Neural cell (in vitro differentiated cells): ENCODE measurements at regions not wholly inside any gene's neighbourhood (a gene's known extent, or its start where the extent isn't known, plus 50 kb on each side); places are given as distances from the start of the nearest gene placed in this dataset.
A peak's percentile ranks its signal among the peaks of the same experiment; 100 is the strongest.

ENCODE experiments used
- EP300 ChIP-seq: fragments of 450-650 bp; conservative IDR thresholded peaks from 2 replicates; pipeline ENCODE4 v1.6.1; 2014; ENCODE audit warnings: antibody characterized with exemption, mild to moderate bottlenecking, moderate library complexity; ENCODE audit not compliant: poor library complexity, severe bottlenecking
- EZH2 ChIP-seq: fragments of 200-600, 300-800 bp; shearing (Covaris generic), sonication (generic); IDR thresholded peaks from 2 replicates; pipeline ENCODE4 v1.6.1; 2014; ENCODE audit warnings: antibody characterized with exemption, low read length, borderline replicate concordance, mild to moderate bottlenecking; ENCODE audit not compliant: insufficient read depth, poor library complexity, severe bottlenecking
- MXI1 ChIP-seq: fragments of 450-650 bp; conservative IDR thresholded peaks from 2 replicates; pipeline ENCODE4 v1.6.1; 2014; ENCODE audit warnings: antibody characterized with exemption, mild to moderate bottlenecking; ENCODE audit not compliant: poor library complexity, severe bottlenecking
- POLR2AphosphoS5 ChIP-seq: IDR thresholded peaks from 2 replicates; pipeline ENCODE4 v1.6.1; 2012
- RAD21 ChIP-seq: fragments of 450-650 bp; conservative IDR thresholded peaks from 2 replicates; pipeline ENCODE4 v1.6.1; 2014; ENCODE audit warnings: antibody characterized with exemption, mild to moderate bottlenecking, moderate library complexity
- REST ChIP-seq: IDR thresholded peaks from 2 replicates; pipeline ENCODE4 v1.6.1; 2012; ENCODE audit warnings: borderline replicate concordance
- TAF1 ChIP-seq: IDR thresholded peaks from 2 replicates; pipeline ENCODE4 v1.6.1; 2012; ENCODE audit warnings: low read depth
- TF ChIP-seq, protein P1 (sequence below): fragments of 450-650 bp; IDR thresholded peaks from 2 replicates; pipeline ENCODE4 v1.5.1; 2014; ENCODE audit warnings: antibody characterized with exemption, mild to moderate bottlenecking, moderate library complexity; ENCODE audit not compliant: poor library complexity, severe bottlenecking

DNA sequence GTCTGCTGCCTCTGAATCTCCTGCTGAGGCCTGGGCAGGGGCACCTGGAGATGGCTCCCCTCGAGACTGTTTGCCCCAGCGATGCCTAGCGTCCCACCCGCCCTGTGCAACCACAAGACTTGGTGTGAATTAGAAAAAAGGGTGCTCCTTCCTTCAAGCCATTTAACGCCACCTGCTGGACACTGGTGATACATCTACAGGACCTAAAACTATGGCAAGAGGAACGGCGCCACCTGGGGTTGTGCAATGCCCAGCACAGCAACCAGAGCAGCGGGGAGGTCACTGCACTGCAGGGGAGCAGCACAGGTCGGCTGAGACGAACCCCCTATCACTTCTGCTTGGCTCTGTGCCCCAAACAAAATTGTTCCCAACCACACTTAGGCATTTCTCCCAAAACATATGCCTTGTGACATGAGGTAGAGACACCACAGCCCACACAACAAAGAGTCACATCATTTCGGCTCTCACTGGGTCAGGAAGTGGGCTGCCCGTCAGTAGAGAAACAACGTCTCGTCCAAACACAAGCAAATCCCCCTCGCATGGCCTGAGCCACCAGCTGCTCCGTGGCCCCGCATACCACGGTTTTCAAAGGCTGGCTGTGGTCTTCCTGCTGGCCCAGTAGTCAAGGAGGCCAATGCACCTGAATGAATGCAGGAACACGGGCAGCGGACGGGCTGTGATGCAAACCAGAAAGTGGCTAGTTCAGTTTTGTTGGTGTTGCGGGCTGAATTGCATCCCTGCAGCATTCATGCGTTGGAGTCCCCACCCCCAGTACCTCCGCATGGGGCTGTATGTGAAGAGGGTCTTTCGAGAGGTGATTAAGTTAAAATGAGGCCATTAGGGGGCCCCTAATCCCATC is 171.9 kb downstream of the SHANK2 start:
- TF ChIP-seq, protein P1, sequence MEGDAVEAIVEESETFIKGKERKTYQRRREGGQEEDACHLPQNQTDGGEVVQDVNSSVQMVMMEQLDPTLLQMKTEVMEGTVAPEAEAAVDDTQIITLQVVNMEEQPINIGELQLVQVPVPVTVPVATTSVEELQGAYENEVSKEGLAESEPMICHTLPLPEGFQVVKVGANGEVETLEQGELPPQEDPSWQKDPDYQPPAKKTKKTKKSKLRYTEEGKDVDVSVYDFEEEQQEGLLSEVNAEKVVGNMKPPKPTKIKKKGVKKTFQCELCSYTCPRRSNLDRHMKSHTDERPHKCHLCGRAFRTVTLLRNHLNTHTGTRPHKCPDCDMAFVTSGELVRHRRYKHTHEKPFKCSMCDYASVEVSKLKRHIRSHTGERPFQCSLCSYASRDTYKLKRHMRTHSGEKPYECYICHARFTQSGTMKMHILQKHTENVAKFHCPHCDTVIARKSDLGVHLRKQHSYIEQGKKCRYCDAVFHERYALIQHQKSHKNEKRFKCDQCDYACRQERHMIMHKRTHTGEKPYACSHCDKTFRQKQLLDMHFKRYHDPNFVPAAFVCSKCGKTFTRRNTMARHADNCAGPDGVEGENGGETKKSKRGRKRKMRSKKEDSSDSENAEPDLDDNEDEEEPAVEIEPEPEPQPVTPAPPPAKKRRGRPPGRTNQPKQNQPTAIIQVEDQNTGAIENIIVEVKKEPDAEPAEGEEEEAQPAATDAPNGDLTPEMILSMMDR = peak; percentile 87
- TF ChIP-seq POLR2AphosphoS5 (no peak), EZH2 (no peak), TAF1 (no peak), EP300 (no peak), REST (no peak), MXI1 (no peak), RAD21 (peak; percentile 83)
